GM21576 (cell line): ENCODE measurements at regions not wholly inside any gene's neighbourhood (a gene's known extent, or its start where the extent isn't known, plus 50 kb on each side); places are given as distances from the start of the nearest gene placed in this dataset.

Source experiments
- ATAC-seq: cut with Tn5 transposase; IDR thresholded peaks from one replicate; pipeline ENCODE4 v1.9.1; 2021; ENCODE audit warnings: mild to moderate bottlenecking, moderate library complexity; ENCODE audit not compliant: unreplicated experiment

DNA sequence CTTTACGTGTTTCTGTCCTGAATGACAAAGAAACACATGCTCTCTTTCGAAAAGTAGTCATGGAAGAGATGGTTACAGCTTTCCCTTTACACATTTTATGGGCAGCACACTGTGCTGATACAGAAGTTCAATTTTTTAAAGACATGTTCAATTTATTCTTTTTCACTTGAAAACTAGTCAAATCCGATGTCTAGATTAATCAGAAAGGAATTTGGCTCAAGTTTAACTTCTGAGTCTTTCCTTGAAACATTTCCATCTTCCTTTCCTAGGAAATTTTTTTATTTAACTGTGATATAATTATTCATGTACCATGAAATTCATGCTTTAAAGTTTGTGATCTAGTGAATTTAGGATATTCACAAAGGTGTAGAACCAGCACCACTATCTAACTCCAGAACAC, 360.1 kb downstream of the TNS3 start:
- ATAC-seq: no peak

GRCh38 chr7:47218378-47219176, 363.3 kb downstream of the TNS3 start:
- ATAC-seq: no peak

DNA sequence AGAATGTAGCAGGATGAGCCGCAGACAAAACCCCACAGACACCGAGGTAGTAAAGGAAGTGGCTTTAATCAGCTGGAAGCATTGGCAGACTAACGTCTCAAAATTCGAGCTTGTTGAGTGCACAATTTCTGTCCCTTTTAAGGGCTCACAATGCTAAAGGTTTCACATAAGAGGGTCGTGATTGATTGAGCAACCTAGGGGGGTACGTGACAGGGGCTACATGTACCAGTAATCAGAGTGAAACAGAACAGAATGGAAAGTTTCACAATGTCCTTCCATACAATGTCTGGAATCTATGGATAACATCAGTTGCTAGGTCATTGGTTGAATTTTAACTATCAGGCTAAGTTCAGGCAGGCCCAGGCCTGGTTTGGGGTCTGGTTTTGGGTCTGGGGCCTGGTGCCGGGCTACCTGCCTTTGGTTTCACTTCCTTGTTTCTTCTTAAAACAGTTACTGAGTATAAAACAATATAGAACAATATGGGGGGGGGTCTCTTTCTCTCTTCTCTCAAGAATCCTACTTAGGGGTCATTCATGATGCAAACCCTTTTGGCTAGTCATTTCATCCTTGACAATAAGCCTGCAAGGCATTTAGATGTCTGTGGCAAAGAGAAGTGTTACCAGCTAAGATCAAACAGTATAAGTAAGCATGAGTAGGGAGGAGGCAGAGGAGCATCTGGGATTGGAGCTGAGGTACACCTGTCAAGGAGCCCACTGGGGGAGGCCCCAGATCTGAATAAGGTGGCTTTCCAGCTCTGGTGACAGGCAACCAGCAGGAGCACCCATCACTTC, 364.1 kb downstream of the TNS3 start:
- no peak for ATAC-seq

DNA sequence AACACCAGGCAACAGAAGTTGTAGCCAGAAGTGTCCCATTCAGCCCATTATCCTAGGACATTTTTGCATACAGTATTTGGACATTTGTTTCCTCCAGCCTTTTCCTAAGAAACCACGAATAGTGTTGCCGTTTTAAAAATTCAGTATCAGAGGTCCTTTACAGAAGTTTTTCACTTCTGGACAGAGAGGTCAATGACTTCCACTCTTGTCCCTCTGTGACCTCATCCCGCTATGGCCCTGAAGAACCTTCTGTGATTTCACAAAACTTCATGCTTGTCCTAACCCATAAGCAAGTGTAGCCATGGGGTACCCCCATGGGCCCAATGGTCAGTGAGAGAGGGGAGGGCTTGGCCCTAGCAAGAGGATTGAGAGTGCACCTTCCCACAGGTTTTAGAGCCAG, 364.8 kb downstream of the TNS3 start:
- no peak for ATAC-seq

DNA sequence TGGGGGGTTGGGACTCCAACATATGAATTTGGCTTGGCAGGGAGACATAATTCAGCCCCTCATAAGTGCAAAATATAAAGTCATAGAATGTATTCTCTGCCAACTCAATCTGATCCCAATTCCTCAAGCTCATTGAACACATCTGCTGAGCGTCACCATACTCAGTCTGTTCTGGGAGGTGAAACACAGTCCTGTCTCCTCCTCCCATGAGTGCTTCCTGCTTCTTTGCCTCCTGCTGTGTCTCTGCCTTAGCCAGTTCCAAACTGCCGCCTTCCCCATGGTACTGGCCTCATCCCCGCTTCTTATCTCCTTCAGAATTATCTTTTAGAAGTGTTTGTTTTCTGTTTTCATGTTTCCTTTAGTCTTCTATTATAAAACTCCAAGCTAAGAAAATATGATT, 365.5 kb downstream of the TNS3 start:
- no peak for ATAC-seq

DNA sequence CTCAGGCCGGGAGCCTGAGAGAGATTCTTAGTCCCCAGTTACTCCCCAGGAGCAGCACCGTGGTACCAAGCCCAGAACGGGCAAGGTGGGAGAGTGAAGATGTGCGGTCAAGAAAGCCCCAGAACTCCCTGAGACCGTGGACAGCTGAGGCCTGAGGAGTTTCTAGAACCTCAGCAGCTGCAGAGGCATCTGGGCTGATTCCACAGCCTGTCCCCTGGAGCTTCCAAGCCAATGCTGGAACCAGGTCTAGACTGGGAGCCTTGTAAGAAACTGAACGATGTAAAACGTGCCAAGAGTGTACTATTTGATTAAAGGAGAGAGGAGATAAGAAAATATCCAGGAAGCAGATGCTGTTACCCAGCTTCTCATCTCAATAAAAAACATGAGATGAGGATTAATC, 366.3 kb downstream of the TNS3 start:
- no peak for ATAC-seq

GRCh38 chr7:47215049-47215448, 366.9 kb downstream of the TNS3 start:
- no peak for ATAC-seq

DNA sequence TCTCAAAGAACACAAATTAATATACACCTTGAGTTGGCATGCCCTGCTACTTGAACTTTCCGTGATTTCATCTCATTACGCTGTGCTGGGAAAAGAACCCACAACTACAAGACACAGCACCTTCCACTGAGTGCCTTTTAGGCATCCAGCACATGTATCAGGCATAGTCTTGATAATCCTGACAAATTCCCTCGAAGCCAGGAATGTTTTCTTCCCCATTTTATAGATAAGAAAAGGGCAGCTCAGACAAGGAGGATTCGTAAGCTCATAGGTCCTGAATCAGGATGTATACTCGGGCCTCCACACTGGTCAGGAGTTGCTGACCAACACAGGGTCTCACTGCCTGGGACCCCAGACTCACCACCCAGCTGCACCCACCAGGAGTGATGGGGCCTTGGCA, 368.6 kb downstream of the TNS3 start:
- ATAC-seq: no peak

GRCh38 chr7:47211519-47211973, 370.4 kb downstream of the TNS3 start:
- no peak for ATAC-seq

DNA sequence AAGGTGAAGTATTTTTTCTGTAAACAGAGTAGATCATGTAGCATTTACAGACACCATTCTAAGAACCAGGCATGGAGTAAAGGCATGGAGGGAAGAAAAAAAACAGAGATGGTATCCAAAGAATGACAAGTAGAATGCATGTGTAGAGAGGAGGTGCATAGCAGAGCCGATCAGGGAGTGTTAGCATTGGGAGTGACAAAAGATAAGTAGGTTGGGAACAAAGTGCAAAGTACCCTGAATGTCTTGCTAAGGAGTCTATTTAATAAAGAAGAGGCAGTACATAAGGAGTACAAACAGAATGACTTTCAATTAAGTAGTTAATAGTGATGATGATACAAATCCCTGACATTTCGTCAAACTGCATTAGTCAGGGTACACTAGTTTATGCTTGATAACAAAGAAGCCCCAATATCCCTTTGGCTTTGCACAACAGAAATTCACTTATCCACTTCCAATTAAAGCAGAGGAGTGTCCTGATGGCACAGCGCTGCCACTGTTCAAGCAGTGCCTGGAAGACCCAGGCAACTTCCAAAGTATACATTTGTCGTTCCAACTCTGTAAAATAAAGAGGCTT, 371.5 kb downstream of the TNS3 start:
- ATAC-seq: no peak

DNA sequence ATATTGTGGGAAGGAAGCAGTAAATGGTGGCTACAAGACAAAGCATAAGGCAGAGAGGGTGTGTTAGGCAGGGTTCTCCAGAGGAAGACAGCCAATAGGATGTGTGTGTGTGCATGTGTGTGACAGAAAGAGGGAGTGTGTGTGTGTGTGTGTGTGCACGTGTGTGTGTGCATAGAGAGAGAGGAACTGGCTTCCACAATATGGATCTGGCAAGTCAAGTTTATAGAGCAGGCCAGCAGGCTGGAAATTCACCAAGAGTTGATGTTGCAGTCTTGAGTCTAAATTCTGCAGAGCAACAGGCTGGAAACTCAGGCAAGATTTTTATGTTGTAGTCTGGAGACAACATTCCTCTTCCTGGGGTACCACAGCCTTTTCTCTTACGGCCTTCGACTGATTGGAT, 374.0 kb downstream of the TNS3 start:
- ATAC-seq: no peak

DNA sequence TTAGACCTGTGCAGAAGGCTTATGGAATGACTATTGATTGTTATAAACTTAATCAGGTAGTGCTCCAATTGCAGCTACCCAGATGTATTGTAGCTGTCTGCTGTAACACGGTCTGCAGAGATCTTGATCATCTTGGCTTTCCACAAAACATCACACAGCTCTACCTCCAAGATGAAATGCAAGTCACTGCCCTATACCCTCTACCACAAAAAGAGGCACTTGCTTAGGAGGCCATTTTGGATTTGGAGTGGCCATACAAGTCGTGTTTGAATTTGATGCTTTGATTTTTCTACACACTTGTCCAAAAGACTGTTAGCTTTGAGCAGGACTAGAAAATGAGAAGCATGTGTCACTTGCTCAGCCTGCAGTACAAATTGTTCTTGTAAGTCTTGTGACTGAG, 377.2 kb downstream of the TNS3 start:
- no peak for ATAC-seq

GRCh38 chr7:47202146-47202783, 379.6 kb downstream of the TNS3 start:
- no peak for ATAC-seq

GRCh38 chr7:47198159-47198558, 383.8 kb downstream of the TNS3 start:
- no peak for ATAC-seq

DNA sequence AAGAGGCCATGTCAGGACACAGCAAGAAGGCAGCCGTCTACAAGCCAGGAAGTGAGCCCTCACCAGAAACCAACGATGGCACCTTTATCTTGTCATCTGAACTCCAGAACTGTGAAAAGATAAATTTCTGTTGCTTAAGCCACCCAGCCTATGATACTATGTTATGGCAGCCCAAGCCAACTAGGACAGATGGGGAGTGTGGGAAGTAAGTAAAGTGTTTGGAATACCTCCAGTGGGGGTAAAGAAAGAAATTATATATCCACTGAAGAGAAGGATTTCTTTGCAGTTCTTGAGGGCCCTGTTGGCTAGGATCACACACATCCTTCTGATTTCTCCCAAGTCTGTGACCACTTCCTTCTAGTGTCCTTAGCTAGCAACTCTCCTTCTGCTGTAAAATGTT, 384.4 kb downstream of the TNS3 start:
- no peak for ATAC-seq

GRCh38 chr7:47196737-47197136, 385.2 kb downstream of the TNS3 start:
- ATAC-seq: no peak

- no peak for ATAC-seq
These were observed 385.7 kb downstream of the TNS3 start for GRCh38 chr7:47196106-47196645.

DNA sequence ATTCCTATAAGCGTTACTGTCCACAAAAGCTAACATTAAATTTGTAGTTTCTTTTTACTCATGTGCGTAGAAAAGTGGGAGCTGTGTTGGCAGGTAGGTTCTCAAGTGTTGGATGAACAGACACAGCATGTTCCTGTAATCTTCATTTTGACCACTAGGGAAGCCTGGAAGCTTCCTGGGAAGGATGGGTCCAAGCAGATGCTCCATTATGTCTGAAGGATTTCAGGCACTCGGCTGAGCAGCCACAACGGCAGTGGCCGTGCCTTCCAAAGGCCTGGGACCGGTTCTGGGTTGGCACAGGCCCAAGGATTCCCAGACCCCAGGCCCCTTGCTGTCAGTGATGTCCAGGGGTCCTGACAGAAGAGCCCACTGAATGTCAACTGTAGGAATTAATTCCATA, 386.3 kb downstream of the TNS3 start:
- no peak for ATAC-seq

GRCh38 chr7:47194516-47195057, 387.3 kb downstream of the TNS3 start:
- ATAC-seq: no peak

- no peak for ATAC-seq
These were observed 388.9 kb downstream of the TNS3 start for GRCh38 chr7:47192978-47193377.

DNA sequence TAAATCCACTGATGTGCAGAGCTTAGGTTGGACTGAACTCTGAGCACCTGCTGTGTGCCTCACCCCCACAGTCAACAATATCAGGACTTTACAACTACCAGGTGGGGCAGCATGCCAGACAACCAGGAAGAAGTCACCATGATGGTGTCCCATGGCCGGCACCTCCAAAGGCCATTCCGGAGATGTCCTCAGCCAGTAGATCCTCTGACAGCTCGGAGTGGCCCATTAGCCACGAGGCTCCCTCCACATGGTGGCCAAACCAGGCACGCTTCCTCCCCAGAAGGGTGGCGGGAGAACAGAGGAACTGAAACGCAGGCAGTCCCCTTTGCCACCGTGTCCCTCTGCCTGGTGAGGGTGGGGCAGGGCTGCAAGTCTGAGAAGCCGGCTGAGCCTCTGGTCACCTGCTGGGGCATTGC, 390.0 kb downstream of the TNS3 start:
- ATAC-seq: peak; percentile 66
